KMS-11 (cell line): ENCODE measurements at regions not wholly inside any gene's neighbourhood (a gene's known extent, or its start where the extent isn't known, plus 50 kb on each side); places are given as distances from the start of the nearest gene placed in this dataset.

Experiments
- H2AFZ ChIP-seq: fragments of 200-600 bp; sonication (generic); 2 replicates; pipeline ENCODE4 v1.6.1; 2016; ENCODE audit warnings: antibody characterized with exemption, mixed run types, low read depth
- H3K27ac ChIP-seq: fragments of 200-600 bp; sonication (generic); 2 replicates; pipeline ENCODE4 v1.6.1; 2016; ENCODE audit warnings: mild to moderate bottlenecking, mixed run types
- H3K27me3 ChIP-seq: fragments of 200-600 bp; sonication (generic); 2 replicates; pipeline ENCODE4 v1.6.1; 2017; ENCODE audit warnings: mild to moderate bottlenecking, low read depth, mixed run types, moderate library complexity; ENCODE audit not compliant: insufficient read depth
- H3K36me3 ChIP-seq: fragments of 200-600 bp; sonication (generic); 2 replicates; pipeline ENCODE4 v1.6.1; 2017; ENCODE audit warnings: mild to moderate bottlenecking, mixed run types; ENCODE audit not compliant: insufficient read depth
- H3K4me1 ChIP-seq: fragments of 200-600 bp; sonication (generic); 2 replicates; pipeline ENCODE4 v1.6.1; 2016; ENCODE audit warnings: mild to moderate bottlenecking, low read depth, mixed run types; ENCODE audit not compliant: poor library complexity, severe bottlenecking
- H3K4me2 ChIP-seq: fragments of 200-600 bp; sonication (generic); 2 replicates; pipeline ENCODE4 v1.7.0; 2016; ENCODE audit warnings: mild to moderate bottlenecking, mixed run types
- H3K4me3 ChIP-seq: fragments of 200-600 bp; sonication (generic); IDR thresholded peaks from 2 replicates; pipeline ENCODE4 v1.6.1; 2017; ENCODE audit warnings: low read depth, low read length, mixed read lengths; ENCODE audit not compliant: insufficient read depth
- H3K79me2 ChIP-seq: fragments of 200-600 bp; sonication (generic); 2 replicates; pipeline ENCODE4 v1.6.1; 2016; ENCODE audit warnings: low read depth, mixed run types; ENCODE audit not compliant: insufficient read depth
- H3K9ac ChIP-seq: fragments of 200-600 bp; sonication (generic); 2 replicates; pipeline ENCODE4 v1.6.1; 2016; ENCODE audit warnings: mild to moderate bottlenecking, mixed run types
- H4K20me1 ChIP-seq: fragments of 200-600 bp; sonication (generic); 2 replicates; pipeline ENCODE4 v1.6.1; 2016; ENCODE audit warnings: mild to moderate bottlenecking, mixed run types; ENCODE audit not compliant: insufficient read depth
- CTCF ChIP-seq: fragments of 200-600 bp; sonication (generic); conservative IDR thresholded peaks from 2 replicates; pipeline ENCODE4 v1.6.1; 2017; ENCODE audit warnings: low read depth, mild to moderate bottlenecking, antibody characterized with exemption, low read length, moderate library complexity, mixed read lengths

GRCh38 chrX:40167850-40168479 lies 70.2 kb upstream of the BCOR start:
- Histone ChIP-seq H3K9ac (no peak overlapping the region), H3K27me3 (no peaks in the 10 kb centered on the region), H3K27ac (no peak overlapping the region), H3K4me3 (no peak overlapping the region), H3K79me2 (peaks cover 32% of the 10 kb centered on the region), H3K4me1 (peaks cover 5% of the 10 kb centered on the region), H3K4me2 (no peak overlapping the region), H3K36me3 (no peaks in the 10 kb centered on the region), H2AFZ (no peak overlapping the region), H4K20me1 (no peaks in the 10 kb centered on the region)
- TF ChIP-seq CTCF = no peak

DNA sequence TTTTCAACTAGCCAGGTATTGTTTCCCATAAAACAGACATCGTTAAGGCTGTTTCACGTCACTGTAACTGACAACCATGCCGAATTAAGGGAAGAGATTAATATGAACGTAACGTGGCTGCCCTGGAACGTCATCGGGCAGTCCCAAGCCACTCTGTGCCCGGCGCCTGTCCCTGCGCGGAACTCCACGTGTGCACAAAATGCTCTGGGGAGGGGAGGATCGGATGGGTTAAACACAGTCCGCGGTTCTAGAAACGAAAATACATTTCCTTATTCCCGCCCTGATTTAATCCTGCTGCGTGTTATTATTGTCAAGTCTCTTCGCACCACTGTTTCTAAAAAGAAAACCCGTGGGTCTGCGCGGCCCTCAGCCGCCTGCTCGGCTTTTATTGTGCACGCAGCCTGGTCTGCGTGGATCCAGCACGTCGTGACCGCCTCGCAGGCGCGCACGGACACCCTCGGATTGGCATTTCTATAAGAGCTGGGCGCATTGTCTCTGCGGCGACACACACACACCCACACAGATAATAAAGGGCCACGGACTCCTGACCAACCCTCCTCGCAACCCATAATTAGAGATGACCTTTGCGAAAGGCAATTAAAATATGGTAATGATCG lies 69.6 kb upstream of the BCOR start:
- Histone ChIP-seq H3K4me3 (no peak overlapping the region), H2AFZ (no peak overlapping the region), H3K27me3 (no peaks in the 10 kb centered on the region), H4K20me1 (no peaks in the 10 kb centered on the region), H3K36me3 (no peaks in the 10 kb centered on the region), H3K79me2 (peaks cover 26% of the 10 kb centered on the region), H3K4me1 (no peaks in the 10 kb centered on the region), H3K4me2 (no peak overlapping the region), H3K9ac (no peak overlapping the region), H3K27ac (no peak overlapping the region)
- TF ChIP-seq CTCF = no peak

DNA sequence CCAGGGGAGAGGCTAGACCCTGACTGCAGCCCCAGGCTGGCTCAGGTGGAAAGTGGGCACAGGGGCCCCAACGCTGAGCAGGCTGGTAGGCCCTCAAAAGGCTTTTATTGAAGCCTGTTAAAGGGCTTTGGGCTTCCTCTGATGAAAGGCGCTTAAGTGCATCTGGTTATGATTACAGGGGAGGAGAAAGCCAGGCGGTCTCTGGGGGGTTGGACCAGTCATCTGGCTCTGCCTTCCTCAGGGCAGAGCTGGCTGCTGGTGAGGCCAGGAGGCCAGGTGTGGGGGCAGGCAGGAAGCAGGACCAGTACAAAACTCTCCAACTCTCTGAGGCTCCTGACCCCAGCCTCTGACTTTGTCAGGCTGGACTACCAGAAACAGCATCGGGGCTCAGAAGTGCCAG lies 68.8 kb upstream of the BCOR start:
- H3K4me1 ChIP-seq = no peaks in the 10 kb centered on the region
- H2AFZ ChIP-seq = no peak overlapping the region
- no peak overlapping the region for H3K9ac ChIP-seq
- H3K36me3 ChIP-seq = no peaks in the 10 kb centered on the region
- peaks cover 23% of the 10 kb centered on the region for H3K79me2 ChIP-seq
- TF ChIP-seq CTCF = no peak
- no peak overlapping the region for H3K4me3 ChIP-seq
- H4K20me1 ChIP-seq = no peaks in the 10 kb centered on the region
- no peak overlapping the region for H3K4me2 ChIP-seq
- H3K27me3 ChIP-seq = no peaks in the 10 kb centered on the region
- no peak overlapping the region for H3K27ac ChIP-seq

GRCh38 chrX:40165861-40166260 lies 68.1 kb upstream of the BCOR start:
- Histone ChIP-seq H3K79me2 (peaks cover 16% of the 10 kb centered on the region), H4K20me1 (no peaks in the 10 kb centered on the region), H2AFZ (no peak overlapping the region), H3K27ac (no peak overlapping the region), H3K4me1 (no peaks in the 10 kb centered on the region), H3K4me2 (no peak overlapping the region), H3K36me3 (no peaks in the 10 kb centered on the region), H3K4me3 (no peak overlapping the region), H3K9ac (no peak overlapping the region), H3K27me3 (no peaks in the 10 kb centered on the region)
- TF ChIP-seq CTCF = no peak
